ENCODE measurements at regions not wholly inside any gene's neighbourhood (a gene's known extent, or its start where the extent isn't known, plus 50 kb on each side); places are given as distances from the start of the nearest gene placed in this dataset.

- no peak for TF ChIP-seq CTCF (IDR thresholded peaks at IDR 0.05 in 2 of 3, conservative IDR thresholded peaks at IDR 0.05 in 1 of 3; ENCODE audit: borderline replicate concordance in 1 of 3, insufficient read depth in 1 of 3, low read depth in 2 of 3, low read length in 2 of 3)
- no peak for TF ChIP-seq RAD21 (IDR thresholded peaks at IDR 0.05; ENCODE audit: low read depth)
- TF ChIP-seq MAX (IDR thresholded peaks at IDR 0.05): no peak
- no peak for TF ChIP-seq CEBPB (IDR thresholded peaks at IDR 0.05; ENCODE audit: low read depth)
- TF ChIP-seq FOSL1 (IDR thresholded peaks at IDR 0.05; ENCODE audit: low read depth): no peak
- TF ChIP-seq EZH2 (IDR thresholded peaks at IDR 0.05): no peak
- no peak for TF ChIP-seq CBX3 (IDR thresholded peaks at IDR 0.05; ENCODE audit: low read depth)
- no peak for TF ChIP-seq REST (IDR thresholded peaks at IDR 0.05; ENCODE audit: low read depth)
- no peak for TF ChIP-seq POLR2AphosphoS5 (IDR thresholded peaks at IDR 0.05; ENCODE audit: low read depth, low read length)
These were observed 87.0 kb upstream of the IGF1R start (continued) for GRCh38 chr15:98561169-98561941.
